ENCODE measurements at regions not wholly inside any gene's neighbourhood (a gene's known extent, or its start where the extent isn't known, plus 50 kb on each side); places are given as distances from the start of the nearest gene placed in this dataset.
A peak's percentile ranks its signal among the peaks of the same experiment; 100 is the strongest.

- DNase-seq (no peak), ATAC-seq (ENCODE audit: low read depth in 2 of 2) (no peak)
- no peaks in the 10 kb centered on the region for H3K36me3 Mint-ChIP-seq
- peaks cover 46 to 86% (median 60%) of the 10 kb centered on the region in 3 donors for H3K27me3 Mint-ChIP-seq
- H3K9me3 Mint-ChIP-seq = peaks cover 0 to 9% (median 2%) of the 10 kb centered on the region in 7 donors
- H3K4me1 Mint-ChIP-seq = peaks cover 0 to 7% (median 0%) of the 10 kb centered on the region in 3 donors
- H3K27ac Mint-ChIP-seq = no peak overlapping the region
- H3K4me3 Mint-ChIP-seq = no peak overlapping the region
Observed at GRCh38 chr20:56927127-56927526, 298.0 kb downstream of the TFAP2C start.

DNA sequence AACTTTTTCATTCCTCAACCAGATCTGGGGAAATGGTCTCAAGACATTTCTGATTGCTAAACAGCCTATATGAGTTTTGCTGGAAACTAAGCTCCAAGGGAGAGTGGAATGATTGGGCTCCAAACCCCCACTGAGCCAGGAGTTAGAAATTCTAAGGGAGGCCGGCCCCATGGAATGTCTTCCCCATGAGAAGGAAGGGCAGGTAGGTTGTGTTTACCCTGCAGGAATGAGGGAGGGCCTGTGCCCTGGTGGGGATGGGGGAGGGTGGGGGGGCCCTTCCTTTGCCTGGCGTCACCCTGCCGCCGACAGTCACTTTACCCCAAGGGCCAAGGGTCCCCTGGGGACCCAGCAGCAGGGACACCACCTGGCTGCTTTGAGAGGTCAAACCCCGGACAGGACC lies 298.9 kb downstream of the TFAP2C start:
- no peak overlapping the region for H3K27ac Mint-ChIP-seq
- H3K36me3 Mint-ChIP-seq = no peaks in the 10 kb centered on the region
- H3K4me1 Mint-ChIP-seq = peaks cover 0 to 7% (median 0%) of the 10 kb centered on the region in 3 donors
- DNase-seq = no peak
- no peak overlapping the region for H3K4me3 Mint-ChIP-seq
- H3K9me3 Mint-ChIP-seq = peaks cover 0 to 6% (median 2%) of the 10 kb centered on the region in 7 donors
- no peak for ATAC-seq (ENCODE audit: low read depth in 2 of 2)
- peaks cover 45 to 82% (median 52%) of the 10 kb centered on the region in 3 donors for H3K27me3 Mint-ChIP-seq

DNA sequence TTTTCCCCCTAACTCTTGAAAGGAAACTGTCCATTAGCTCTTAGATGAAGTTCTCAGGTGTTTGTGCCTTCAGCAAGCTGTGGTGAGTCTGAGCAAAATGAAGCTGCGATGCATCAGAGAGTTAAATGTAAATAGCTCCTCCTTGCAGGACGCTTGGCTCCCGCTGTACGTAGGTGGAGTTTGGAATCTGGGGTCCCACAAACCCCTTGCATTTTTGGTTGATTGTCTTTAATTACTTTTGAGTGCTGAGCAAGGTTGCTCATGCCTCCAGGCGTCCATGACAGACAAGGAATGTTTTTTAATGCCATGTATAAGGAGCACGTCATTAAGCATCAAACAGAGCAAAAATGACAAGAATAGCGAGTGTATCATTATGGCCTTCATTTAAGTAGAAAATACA lies 300.5 kb downstream of the TFAP2C start:
- Mint-ChIP-seq H3K4me1 (peaks cover 0 to 7% (median 0%) of the 10 kb centered on the region in 3 donors), H3K4me3 (no peak overlapping the region), H3K36me3 (no peaks in the 10 kb centered on the region), H3K27ac (no peak overlapping the region), H3K27me3 (peaks cover 44 to 77% (median 48%) of the 10 kb centered on the region in 3 donors), H3K9me3 (peaks cover 0 to 6% (median 2%) of the 10 kb centered on the region in 7 donors)
- ATAC-seq (ENCODE audit: low read depth in 2 of 2) (no peak), DNase-seq (no peak)

- Mint-ChIP-seq H3K4me1 (peaks cover 0 to 4% (median 0%) of the 10 kb centered on the region in 3 donors), H3K9me3 (peaks cover 0 to 6% (median 1%) of the 10 kb centered on the region in 7 donors), H3K27ac (no peak overlapping the region), H3K4me3 (no peak overlapping the region), H3K36me3 (no peaks in the 10 kb centered on the region), H3K27me3 (peaks cover 45 to 65% (median 47%) of the 10 kb centered on the region in 3 donors)
- ATAC-seq (ENCODE audit: low read depth in 2 of 2) (no peak), DNase-seq (no peak)
Observed at GRCh38 chr20:56930876-56931275, 301.8 kb downstream of the TFAP2C start.

- H3K27me3 Mint-ChIP-seq = peaks cover 27 to 46% (median 29%) of the 10 kb centered on the region in 3 donors
Observed at GRCh38 chr20:56932575-56933330, 303.6 kb downstream of the TFAP2C start.

GRCh38 chr20:56933331-56933698 lies 304.2 kb downstream of the TFAP2C start:
- Mint-ChIP-seq H3K36me3 (no peaks in the 10 kb centered on the region), H3K4me3 (no peak overlapping the region), H3K9me3 (peaks cover 0 to 5% (median 1%) of the 10 kb centered on the region in 7 donors), H3K27me3 (peaks cover 25 to 43% (median 26%) of the 10 kb centered on the region in 3 donors), H3K4me1 (no peaks in the 10 kb centered on the region), H3K27ac (no peak overlapping the region)
- ATAC-seq (ENCODE audit: low read depth in 2 of 2) (no peak), DNase-seq (no peak)

More at GRCh38 chr20:56932575-56933330, 303.6 kb downstream of the TFAP2C start:
- DNase-seq = no peak
- no peak overlapping the region for H3K4me3 Mint-ChIP-seq
- peaks cover 0 to 5% (median 1%) of the 10 kb centered on the region in 7 donors for H3K9me3 Mint-ChIP-seq
- H3K27ac Mint-ChIP-seq = no peak overlapping the region
- H3K36me3 Mint-ChIP-seq = no peaks in the 10 kb centered on the region
- ATAC-seq (ENCODE audit: low read depth in 2 of 2) = no peak
- H3K4me1 Mint-ChIP-seq = no peaks in the 10 kb centered on the region

GRCh38 chr20:56934888-56935287 lies 305.8 kb downstream of the TFAP2C start:
- H3K4me1 Mint-ChIP-seq = no peaks in the 10 kb centered on the region
- H3K36me3 Mint-ChIP-seq = no peaks in the 10 kb centered on the region
- DNase-seq = no peak
- peaks cover 16 to 40% (median 24%) of the 10 kb centered on the region in 3 donors for H3K27me3 Mint-ChIP-seq
- no peak for ATAC-seq (ENCODE audit: low read depth in 2 of 2)
- H3K27ac Mint-ChIP-seq = no peak overlapping the region
- peaks cover 0 to 5% (median 1%) of the 10 kb centered on the region in 7 donors for H3K9me3 Mint-ChIP-seq
- no peak overlapping the region for H3K4me3 Mint-ChIP-seq

DNA sequence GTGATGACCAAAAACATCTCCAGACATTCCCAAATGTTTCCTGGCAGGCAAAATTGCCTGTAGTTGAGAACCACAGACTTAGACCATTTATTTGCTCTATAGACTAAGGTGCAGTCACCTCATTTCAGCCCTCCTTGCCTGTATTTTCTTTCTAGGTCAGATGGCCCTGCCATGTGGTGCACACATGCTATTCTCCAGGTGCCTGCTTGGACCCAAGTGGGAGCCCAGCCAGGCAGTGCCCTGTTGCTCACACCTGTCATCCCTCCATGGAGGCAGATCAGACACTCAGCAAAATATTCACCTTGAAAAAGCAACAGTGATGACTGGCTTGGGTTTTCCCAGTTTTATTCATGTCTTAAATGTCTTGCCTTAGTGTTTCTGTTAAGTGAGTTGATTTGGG lies 311.4 kb downstream of the TFAP2C start:
- Mint-ChIP-seq H3K4me1 (no peaks in the 10 kb centered on the region), H3K27ac (no peak overlapping the region), H3K27me3 (peaks cover 9 to 20% (median 19%) of the 10 kb centered on the region in 3 donors), H3K9me3 (peaks cover 0 to 3% (median 0%) of the 10 kb centered on the region in 7 donors), H3K36me3 (no peaks in the 10 kb centered on the region), H3K4me3 (no peak overlapping the region)
- ATAC-seq (ENCODE audit: low read depth in 2 of 2) (no peak), DNase-seq (no peak)

DNA sequence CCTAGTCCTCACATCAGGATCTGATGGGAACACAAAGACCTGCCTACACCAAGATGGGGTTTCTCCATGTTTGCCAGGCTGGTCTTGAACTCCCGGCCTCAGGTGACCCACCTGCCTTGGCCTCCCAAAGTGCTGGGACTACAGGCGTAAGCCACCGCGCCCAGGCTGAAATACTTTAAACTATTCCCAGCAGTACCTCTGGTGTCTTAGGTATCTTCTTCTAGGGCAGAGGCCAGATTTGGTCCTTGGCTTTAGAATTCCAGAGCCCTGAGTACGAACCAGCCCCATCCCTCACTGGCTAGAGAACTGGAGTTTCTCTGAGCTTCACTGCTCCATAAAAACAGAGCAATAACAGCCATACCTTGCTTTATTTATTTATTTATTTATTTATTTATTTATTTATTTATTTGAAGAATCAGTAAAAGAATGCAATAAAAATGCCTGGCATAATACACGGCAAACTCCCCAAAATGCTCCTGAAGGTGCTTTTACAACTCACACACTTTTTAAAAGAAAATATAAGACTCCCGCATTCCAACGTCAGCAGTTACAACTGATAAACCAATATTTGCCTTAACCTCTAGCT lies 312.1 kb downstream of the TFAP2C start:
- DNase-seq = no peak
- Mint-ChIP-seq H3K4me3 (no peak overlapping the region), H3K9me3 (peaks cover 0 to 3% (median 0%) of the 10 kb centered on the region in 7 donors), H3K27ac (no peak overlapping the region), H3K27me3 (peaks cover 9 to 23% (median 19%) of the 10 kb centered on the region in 3 donors), H3K4me1 (no peaks in the 10 kb centered on the region), H3K36me3 (no peaks in the 10 kb centered on the region)
- no peak for ATAC-seq (ENCODE audit: low read depth in 2 of 2)

GRCh38 chr20:56943946-56944945 lies 315.1 kb downstream of the TFAP2C start:
- Mint-ChIP-seq H3K9me3 (peaks cover 0 to 11% (median 0%) of the 10 kb centered on the region in 7 donors), H3K4me1 (no peaks in the 10 kb centered on the region), H3K36me3 (no peaks in the 10 kb centered on the region), H3K27ac (no peak overlapping the region), H3K4me3 (no peak overlapping the region), H3K27me3 (peaks cover 9 to 28% (median 13%) of the 10 kb centered on the region in 3 donors)
- ATAC-seq (ENCODE audit: low read depth in 2 of 2) (no peak), DNase-seq (no peak)

- H3K27ac Mint-ChIP-seq = no peak overlapping the region
Observed at GRCh38 chr20:56945057-56945456, 316.0 kb downstream of the TFAP2C start.

GRCh38 chr20:56945901-56946300 lies 316.8 kb downstream of the TFAP2C start:
- no peaks in the 10 kb centered on the region for H3K4me1 Mint-ChIP-seq
- H3K36me3 Mint-ChIP-seq = no peaks in the 10 kb centered on the region
- ATAC-seq (ENCODE audit: low read depth in 2 of 2) = no peak
- H3K27me3 Mint-ChIP-seq = peaks cover 9 to 26% (median 10%) of the 10 kb centered on the region in 3 donors
- peak overlapping the region in 1 of 6 donors; percentile 50 for H3K27ac Mint-ChIP-seq
- H3K4me3 Mint-ChIP-seq = no peak overlapping the region
- DNase-seq = no peak
- peaks cover 0 to 11% (median 0%) of the 10 kb centered on the region in 7 donors for H3K9me3 Mint-ChIP-seq

More at GRCh38 chr20:56945057-56945456, 316.0 kb downstream of the TFAP2C start:
- no peak for ATAC-seq (ENCODE audit: low read depth in 2 of 2)
- H3K4me1 Mint-ChIP-seq = no peaks in the 10 kb centered on the region
- peaks cover 0 to 11% (median 0%) of the 10 kb centered on the region in 7 donors for H3K9me3 Mint-ChIP-seq
- no peak overlapping the region for H3K4me3 Mint-ChIP-seq
- peaks cover 10 to 26% (median 13%) of the 10 kb centered on the region in 3 donors for H3K27me3 Mint-ChIP-seq
- no peaks in the 10 kb centered on the region for H3K36me3 Mint-ChIP-seq
- no peak for DNase-seq

- ATAC-seq (ENCODE audit: low read depth in 2 of 2) (no peak), DNase-seq (no peak)
- Mint-ChIP-seq H3K4me1 (no peaks in the 10 kb centered on the region), H3K27ac (no peak overlapping the region), H3K36me3 (no peaks in the 10 kb centered on the region), H3K27me3 (peaks cover 7 to 19% (median 15%) of the 10 kb centered on the region in 3 donors), H3K9me3 (peaks cover 0 to 8% (median 0%) of the 10 kb centered on the region in 7 donors), H3K4me3 (no peak overlapping the region)
Observed at GRCh38 chr20:56949318-56949717, 317.1 kb downstream of the BMP7 start.

All from naive B cell (primary cell).